Body of pancreas (tissue), 4 donors: ENCODE measurements at regions not wholly inside any gene's neighbourhood (a gene's known extent, or its start where the extent isn't known, plus 50 kb on each side); places are given as distances from the start of the nearest gene placed in this dataset.

Experiments
- ATAC-seq: fragments of 150-250 bp; one replicate; pipeline ENCODE4 v1.9.1; 2016
- DNase-seq, 4 donors: peaks; one replicate each; pipeline ENCODE4 v3.0.0-alpha.2; 2019
- H3K27ac ChIP-seq, 4 donors: fragments of 200-600 bp; sonication (generic); 1 replicate in 3 of 4; 2 replicates in 1 of 4; pipeline versions ENCODE4 v1.5.1 to v1.6.1; 2016 to 2019; ENCODE audit warnings: mild to moderate bottlenecking in 1 of 4, mixed read lengths in 1 of 4, moderate library complexity in 1 of 4
- H3K27me3 ChIP-seq, 2 donors: fragments of 200-600 bp; sonication (generic); one replicate each; pipeline ENCODE4 v1.6.0; 2016; ENCODE audit warnings: mild to moderate bottlenecking in 1 of 2
- H3K36me3 ChIP-seq, 2 donors: fragments of 200-600 bp; sonication (generic); replicated peaks in 1 of 2; 2 replicates each; pipeline ENCODE4 v1.5.1; 2016; ENCODE audit warnings: low read depth in 2 of 2; ENCODE audit not compliant: insufficient read depth in 1 of 2
- H3K4me1 ChIP-seq: fragments of 200-600 bp; sonication (generic); one replicate; pipeline ENCODE4 v1.6.0; 2016
- H3K4me3 ChIP-seq, 2 donors: fragments of 200-600 bp; sonication (generic); 1 replicate in 1 of 2; 2 replicates in 1 of 2; pipeline ENCODE4 v1.5.1; 2016 to 2019
- H3K9me3 ChIP-seq, 3 donors: fragments of 200-600 bp; sonication (generic); 1 replicate in 2 of 3; 2 replicates in 1 of 3; pipeline ENCODE4 v1.5.1; 2016
- POLR2A ChIP-seq, 3 donors: fragments of 450-650 bp; IDR thresholded peaks; one replicate each; pipeline ENCODE4 v1.6.1; 2016; ENCODE audit warnings: antibody characterized with exemption in 3 of 3, mild to moderate bottlenecking in 2 of 3
- WGBS, 2 donors: methylation state at CpG; one replicate each; pipeline ENCODE4 v1.1.5; 2017; 5-methylcytosine and 5-hydroxymethylcytosine counted together
- intact Hi-C: fragments of 100-400 bp; cut with DNase I; formaldehyde crosslinking; loops from one replicate; pipeline ENCODE4 v1.15.1; 2023
- TF ChIP-seq, protein P1 (sequence below), 7 experiments: fragments of 450-650 bp in 4 of 7; fragments of 200-600 bp in 3 of 7; sonication (generic) in 3 of 7; IDR thresholded peaks; one replicate each; pipeline ENCODE4 v1.5.1; 2016 to 2019; ENCODE audit warnings: antibody characterized with exemption in 7 of 7

DNA sequence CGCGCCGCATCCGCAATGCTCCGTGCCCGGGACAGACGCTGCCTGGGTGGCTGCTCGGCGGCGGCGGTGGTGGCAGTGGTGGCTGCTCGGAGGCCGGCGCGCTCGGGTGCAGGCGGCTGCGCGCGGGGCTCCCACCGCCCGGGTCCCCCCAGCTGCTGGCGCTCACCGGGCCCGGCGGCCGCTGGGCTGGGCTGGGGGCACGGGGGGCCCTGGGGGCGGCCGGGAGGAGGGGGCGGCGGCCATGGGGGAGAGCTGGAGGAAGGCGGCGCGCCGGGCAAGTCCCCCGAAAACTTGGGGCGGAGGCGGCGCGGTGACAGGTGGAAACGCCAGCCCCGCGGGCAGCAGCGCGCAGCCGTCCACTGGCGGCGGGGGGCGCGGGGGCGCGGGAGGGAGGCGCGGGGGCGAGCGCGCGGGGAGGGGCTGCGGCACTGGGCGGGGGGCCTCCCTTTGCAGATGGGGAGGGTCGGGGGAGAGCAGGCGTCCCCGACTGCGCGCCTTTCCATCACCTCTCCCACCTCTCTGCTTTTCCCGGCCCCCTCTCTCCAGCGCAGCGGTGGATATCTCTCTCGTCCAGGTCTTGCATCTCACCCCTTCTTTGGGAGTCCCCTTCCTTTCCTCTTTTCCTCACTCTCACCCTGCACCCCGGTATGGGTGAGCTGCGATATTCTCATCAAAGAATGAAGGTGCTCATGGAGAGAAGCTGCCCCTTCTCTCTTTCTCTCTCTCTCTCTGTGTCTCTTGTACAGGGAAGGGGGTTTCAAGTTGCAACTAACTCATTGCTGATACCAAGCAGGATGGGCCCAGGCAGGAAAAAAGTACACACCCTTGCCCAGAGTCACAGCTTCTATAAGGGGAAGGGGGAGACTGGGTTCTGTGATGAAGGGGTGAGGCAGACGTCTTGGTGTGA lies 83.7 kb upstream of the DHRSX start:
- Histone ChIP-seq H3K4me3 (no peak overlapping the region), H3K9me3 (no peaks in the 10 kb centered on the region), H3K36me3 (no peaks in the 10 kb centered on the region), H3K4me1 (peaks cover 13% of the 10 kb centered on the region), H3K27ac (no peak overlapping the region), H3K27me3 (peaks cover 0 to 23% of the 10 kb centered on the region in 2 donors)
- no peak for DNase-seq
- TF ChIP-seq, protein P1, sequence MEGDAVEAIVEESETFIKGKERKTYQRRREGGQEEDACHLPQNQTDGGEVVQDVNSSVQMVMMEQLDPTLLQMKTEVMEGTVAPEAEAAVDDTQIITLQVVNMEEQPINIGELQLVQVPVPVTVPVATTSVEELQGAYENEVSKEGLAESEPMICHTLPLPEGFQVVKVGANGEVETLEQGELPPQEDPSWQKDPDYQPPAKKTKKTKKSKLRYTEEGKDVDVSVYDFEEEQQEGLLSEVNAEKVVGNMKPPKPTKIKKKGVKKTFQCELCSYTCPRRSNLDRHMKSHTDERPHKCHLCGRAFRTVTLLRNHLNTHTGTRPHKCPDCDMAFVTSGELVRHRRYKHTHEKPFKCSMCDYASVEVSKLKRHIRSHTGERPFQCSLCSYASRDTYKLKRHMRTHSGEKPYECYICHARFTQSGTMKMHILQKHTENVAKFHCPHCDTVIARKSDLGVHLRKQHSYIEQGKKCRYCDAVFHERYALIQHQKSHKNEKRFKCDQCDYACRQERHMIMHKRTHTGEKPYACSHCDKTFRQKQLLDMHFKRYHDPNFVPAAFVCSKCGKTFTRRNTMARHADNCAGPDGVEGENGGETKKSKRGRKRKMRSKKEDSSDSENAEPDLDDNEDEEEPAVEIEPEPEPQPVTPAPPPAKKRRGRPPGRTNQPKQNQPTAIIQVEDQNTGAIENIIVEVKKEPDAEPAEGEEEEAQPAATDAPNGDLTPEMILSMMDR (IDR thresholded peaks at IDR 0.05) = no peak
- TF ChIP-seq POLR2A (IDR thresholded peaks at IDR 0.05) = no peak
- 3 to 19% methylated on average over 10 to 18 of the region's 73 CpGs for WGBS, 2 donors
- ATAC-seq = peak; percentile 15
- intact Hi-C loops = no loop called here

DNA sequence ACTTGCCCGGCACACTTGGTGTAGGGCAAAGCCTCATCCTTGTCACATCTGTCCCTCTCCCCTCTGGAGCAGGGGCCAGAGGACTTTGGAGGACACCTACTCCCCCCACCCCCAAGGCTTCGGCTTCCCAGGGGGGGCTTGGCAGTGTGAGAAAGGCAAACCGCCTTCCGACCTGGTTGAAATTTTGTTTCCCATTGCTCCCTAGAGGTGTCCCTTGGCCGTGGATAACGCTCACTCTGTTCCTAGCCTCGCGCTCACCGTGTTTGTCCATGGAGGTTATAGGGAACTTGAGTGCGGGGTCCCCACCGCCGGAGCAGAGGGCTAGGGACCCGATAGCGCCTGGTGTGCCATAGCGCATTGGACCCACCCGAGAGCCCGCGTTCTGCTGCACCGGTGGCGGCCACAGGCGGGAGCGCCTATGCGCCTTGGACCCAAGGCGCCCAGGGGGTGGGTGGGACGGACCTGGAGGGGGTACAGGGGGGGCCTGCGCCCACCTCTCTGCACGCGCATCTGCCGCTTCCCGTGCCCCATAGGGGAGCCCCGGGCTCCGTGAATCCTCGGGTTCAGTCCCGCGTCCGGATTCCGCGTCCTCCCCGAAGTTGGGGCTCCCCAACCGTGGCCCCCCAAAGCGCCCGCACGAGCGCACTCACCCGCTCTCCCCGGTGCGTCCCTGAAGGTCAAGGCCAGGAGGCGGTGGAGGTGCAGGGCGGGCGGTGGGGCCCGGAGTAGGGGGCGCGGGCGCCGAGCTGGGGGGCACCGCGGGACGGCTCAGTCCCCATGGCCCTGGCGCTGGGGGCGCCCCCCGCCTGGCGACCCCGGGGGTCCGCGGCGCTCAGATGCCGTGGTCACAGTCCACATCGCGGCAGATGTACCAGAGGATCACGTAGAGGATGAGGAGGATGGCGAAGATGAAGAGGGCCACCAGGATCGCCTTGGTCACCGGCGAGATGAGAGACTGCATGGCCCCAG lies 82.7 kb upstream of the DHRSX start:
- Histone ChIP-seq H3K4me3 (no peak overlapping the region), H3K9me3 (no peaks in the 10 kb centered on the region), H3K4me1 (peaks cover 13% of the 10 kb centered on the region), H3K27ac (no peak overlapping the region), H3K36me3 (no peaks in the 10 kb centered on the region), H3K27me3 (peaks cover 0 to 23% of the 10 kb centered on the region in 2 donors)
- TF ChIP-seq, protein P1 (IDR thresholded peaks at IDR 0.05) = no peak
- no peak for TF ChIP-seq POLR2A (IDR thresholded peaks at IDR 0.05)
- WGBS, 2 donors = 3 to 23% methylated on average over 4 to 57 of the region's 74 CpGs
- ATAC-seq = no peak
- DNase-seq = no peak
- intact Hi-C loops = no loop called here

DNA sequence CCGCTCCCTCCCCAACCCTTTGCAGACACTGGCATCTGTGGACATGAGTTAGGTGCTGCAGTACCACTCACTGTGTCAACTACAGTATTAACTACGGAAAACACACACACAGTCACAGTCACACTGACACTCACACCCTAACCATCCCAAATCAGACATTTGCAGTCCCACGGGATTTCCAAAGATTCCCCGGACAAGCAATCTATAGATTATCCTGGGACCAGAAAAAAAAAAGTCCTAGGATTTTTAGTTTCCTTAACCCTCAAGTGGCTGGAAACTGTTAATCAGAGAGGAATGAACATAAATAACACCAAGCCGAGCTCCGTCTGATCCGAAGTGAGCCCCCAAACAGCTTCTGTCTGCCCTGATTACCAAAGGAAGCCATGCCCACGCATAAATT lies 81.9 kb upstream of the DHRSX start:
- no peak for DNase-seq
- H3K27ac ChIP-seq = no peak overlapping the region
- H3K36me3 ChIP-seq = no peaks in the 10 kb centered on the region
- 25 to 26% methylated on average over 8 of the region's 8 CpGs for WGBS, 2 donors
- no peaks in the 10 kb centered on the region for H3K9me3 ChIP-seq
- no peak for ATAC-seq
- intact Hi-C loops = no loop called here
- peaks cover 0 to 23% of the 10 kb centered on the region in 2 donors for H3K27me3 ChIP-seq
- H3K4me1 ChIP-seq = peaks cover 13% of the 10 kb centered on the region
- H3K4me3 ChIP-seq = no peak overlapping the region
- TF ChIP-seq, protein P1 (IDR thresholded peaks at IDR 0.05) = no peak
- TF ChIP-seq POLR2A (IDR thresholded peaks at IDR 0.05) = no peak

GRCh38 chrX:2581296-2581695 lies 80.5 kb upstream of the DHRSX start:
- WGBS, 2 donors = 90 to 98% methylated on average over 4 of the region's 4 CpGs
- TF ChIP-seq, protein P1 (IDR thresholded peaks at IDR 0.05) = no peak
- no peak for TF ChIP-seq POLR2A (IDR thresholded peaks at IDR 0.05)
- DNase-seq (no peak), ATAC-seq (no peak)
- H3K4me1 ChIP-seq = peaks cover 13% of the 10 kb centered on the region
- H3K27ac ChIP-seq = no peak overlapping the region
- no peaks in the 10 kb centered on the region for H3K9me3 ChIP-seq
- no peak overlapping the region for H3K4me3 ChIP-seq
- H3K27me3 ChIP-seq = peaks cover 0 to 23% of the 10 kb centered on the region in 2 donors
- intact Hi-C loops = no loop called here
- no peaks in the 10 kb centered on the region for H3K36me3 ChIP-seq
